ENCODE measurements at regions not wholly inside any gene's neighbourhood (a gene's known extent, or its start where the extent isn't known, plus 50 kb on each side); places are given as distances from the start of the nearest gene placed in this dataset.

DNA sequence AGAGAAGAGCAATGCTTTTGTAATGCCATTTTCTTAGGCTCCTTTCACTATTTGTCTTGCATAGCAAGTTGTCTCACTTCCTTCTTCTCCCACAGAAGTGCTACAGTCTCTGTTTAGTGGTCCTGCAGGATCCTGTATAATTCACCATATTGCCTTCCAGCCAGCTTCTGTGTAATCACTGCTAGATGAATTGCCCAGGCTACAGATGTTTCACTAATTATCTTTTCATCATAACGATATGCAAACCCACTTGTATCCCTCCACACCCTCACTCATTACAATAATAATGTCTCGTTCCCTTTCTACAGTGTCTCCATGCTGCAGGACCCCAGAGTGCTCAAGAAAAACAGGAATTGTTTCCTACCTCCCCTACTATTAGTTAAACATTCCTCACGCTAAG, 402.9 kb downstream of the TBL1XR1 start:
- DNase-seq (ENCODE audit: low read depth in 2 of 2): no peak

DNA sequence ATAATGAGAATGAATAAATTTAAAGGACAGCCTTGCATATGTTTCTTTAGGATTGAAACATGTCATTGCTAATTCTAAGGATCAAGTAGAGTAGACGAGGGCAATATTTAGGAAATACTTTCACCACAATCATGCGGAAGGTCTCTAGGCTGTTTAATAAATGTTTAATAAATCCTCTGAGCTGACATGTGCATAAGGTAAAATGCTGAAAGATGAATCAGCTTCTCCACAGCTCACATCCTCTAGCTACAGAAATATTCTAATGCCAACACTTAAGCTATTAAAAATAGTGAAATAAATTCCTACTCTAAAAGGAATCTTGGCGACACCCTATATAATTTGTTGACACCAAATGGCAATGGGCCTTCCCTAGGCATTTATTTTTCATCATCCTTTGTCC, 407.3 kb downstream of the TBL1XR1 start:
- DNase-seq (ENCODE audit: low read depth in 2 of 2): no peak

- no peak for DNase-seq (ENCODE audit: low read depth in 2 of 2)
Measured at GRCh38 chr3:176789281-176789705, 408.0 kb downstream of the TBL1XR1 start.

GRCh38 chr3:176787506-176787905, 409.8 kb downstream of the TBL1XR1 start:
- no peak for DNase-seq (ENCODE audit: low read depth in 2 of 2)

- DNase-seq (ENCODE audit: low read depth in 2 of 2): no peak
Measured at GRCh38 chr3:176785171-176785570, 412.1 kb downstream of the TBL1XR1 start.

- no peak for DNase-seq (ENCODE audit: low read depth in 2 of 2)
Measured at GRCh38 chr3:176780766-176781165, 416.5 kb downstream of the TBL1XR1 start.

DNA sequence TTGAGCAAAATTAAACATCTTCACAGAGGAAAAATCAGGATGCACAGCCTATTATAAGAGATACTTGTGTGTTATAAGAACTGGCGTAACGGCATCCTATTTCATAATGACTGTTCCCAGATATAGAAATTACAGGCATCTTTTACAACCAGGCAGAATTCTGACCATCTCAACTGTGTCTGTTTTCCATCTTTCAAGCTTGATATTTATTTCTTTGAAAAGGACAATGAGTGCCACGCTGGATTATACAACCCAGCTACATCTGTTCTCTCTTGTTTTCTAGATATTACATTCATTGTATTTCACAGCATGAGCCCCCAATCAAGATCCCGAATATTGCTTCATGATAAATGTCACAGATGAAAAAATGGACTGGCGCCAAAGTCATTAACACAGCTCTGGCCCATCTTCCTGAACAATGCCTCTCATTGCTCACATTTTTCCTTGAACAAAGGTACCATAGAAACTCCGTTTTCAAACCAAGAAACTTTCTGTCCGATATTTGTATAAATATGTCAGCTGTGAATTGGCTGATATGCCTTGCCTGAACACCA, 420.6 kb downstream of the TBL1XR1 start:
- no peak for DNase-seq (ENCODE audit: low read depth in 2 of 2)

DNA sequence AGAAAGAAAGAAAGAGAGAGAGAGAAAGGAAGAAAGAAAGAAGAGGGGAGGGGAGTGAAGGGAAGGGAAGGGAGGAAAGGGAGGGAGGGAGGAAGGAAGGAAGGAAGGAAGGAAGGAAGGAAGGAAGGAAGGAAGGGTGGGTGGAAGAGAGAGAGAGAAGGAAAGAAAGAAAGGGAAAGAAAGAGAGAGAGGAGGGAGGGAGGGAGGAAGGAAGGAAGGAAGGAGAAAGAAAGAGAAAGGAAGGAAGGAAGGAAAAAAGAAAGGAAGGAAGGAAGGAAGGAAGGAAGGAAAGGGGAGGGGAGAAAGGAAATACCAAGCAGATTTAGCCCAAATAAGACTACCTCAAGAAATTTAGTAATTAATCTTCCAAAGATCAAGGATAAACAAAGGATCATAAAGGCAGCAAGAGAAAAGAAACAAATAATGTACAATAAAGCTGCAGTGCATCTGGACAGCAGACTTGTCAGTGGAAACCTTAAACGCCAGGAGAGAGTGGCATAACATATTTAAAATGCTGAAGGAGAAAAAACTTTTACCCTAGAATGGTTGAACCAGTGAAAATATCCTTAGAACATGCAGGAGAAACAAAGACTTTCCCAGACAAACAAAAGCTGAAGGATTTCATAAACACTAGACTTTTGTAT, 427.6 kb downstream of the TBL1XR1 start:
- DNase-seq (ENCODE audit: low read depth in 2 of 2): no peak

DNA sequence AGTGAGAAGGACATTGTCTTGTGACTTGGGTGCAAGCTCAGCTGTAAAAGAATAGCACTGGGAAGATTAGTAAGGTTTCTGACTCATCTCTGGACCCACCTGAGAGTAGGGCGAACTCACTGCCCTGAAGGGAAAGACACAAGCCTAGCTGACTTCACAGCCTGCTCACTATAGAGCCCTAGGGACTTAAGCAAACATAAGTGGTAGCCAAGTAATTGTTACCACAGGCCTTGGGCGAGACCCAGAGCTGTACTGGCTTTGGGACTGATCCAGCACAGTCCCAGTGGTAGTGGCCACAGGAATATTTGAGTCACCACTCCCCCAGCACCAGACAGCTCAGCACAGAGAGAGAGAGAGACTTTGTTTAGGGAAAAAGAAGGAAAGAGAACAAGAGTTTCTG, 429.9 kb downstream of the TBL1XR1 start:
- DNase-seq (ENCODE audit: low read depth in 2 of 2): no peak

DNA sequence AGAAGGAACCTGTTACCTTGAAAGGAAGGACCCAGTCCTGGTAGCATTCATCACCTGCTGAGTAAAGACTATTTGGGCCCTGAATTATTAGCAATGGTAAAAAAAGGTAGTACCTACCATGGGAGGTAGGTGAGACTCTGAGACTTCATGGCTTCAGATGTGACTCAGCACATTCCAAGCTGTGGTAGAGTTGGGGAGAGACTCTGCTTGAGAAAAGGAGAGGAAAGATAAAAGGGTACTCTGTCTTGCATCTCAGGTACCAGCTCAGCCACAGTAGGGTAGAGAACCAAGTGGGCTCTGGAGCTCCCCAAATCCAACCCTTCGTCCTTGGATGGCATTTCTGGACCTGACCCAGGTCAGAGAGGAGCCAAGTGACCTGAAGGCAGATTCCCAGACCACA, 430.4 kb downstream of the TBL1XR1 start:
- DNase-seq (ENCODE audit: low read depth in 2 of 2): no peak

DNA sequence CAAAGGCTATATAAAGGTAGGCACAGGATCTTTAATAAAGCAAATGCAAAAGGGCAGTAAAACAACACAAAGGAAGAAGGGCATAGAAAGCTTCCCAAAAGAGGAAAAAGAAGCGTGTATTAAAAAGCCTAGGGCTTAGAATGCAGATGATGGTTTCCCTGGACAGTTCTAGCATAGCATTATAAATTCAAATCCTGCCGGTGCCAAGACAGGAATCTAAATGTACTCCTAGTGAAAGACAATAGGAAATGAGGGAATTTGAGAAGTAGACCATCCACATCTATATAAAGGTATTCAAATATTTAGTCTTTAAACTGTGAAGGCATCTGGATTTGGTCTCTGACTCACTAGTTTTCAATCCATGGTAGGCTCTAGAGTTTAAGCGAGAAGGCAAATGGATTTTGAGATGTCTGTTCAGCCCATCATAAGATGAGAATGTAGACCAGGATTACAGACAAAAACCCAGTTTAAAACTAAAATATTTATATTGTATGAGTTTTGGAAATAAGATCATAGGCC, 431.8 kb downstream of the TBL1XR1 start:
- no peak for DNase-seq (ENCODE audit: low read depth in 2 of 2)

- DNase-seq (ENCODE audit: low read depth in 2 of 2): no peak
Measured at GRCh38 chr3:176759815-176760506, 437.3 kb downstream of the TBL1XR1 start.

DNA sequence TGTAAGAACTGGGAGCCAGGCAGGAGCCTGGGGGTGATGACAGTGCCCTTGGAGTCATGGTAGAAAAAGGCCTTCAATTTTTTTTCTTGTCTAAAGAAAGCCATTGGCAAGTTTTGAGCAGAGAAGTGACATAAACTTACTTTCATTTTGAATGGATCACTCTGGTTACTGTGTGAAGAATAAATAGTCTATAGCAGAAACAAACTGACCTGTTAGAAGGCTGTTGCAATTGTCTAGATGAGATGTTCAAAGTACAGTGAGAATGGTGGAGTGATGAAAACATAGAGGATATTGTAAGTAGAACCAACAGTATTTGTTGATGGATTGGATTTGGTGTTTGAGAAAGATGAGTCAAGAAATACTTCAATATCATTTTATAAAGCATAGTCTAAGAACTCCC, 439.9 kb downstream of the TBL1XR1 start:
- DNase-seq (ENCODE audit: low read depth in 2 of 2): no peak

- no peak for DNase-seq (ENCODE audit: low read depth in 2 of 2)
Measured at GRCh38 chr3:176755977-176756376, 441.3 kb downstream of the TBL1XR1 start.

GRCh38 chr3:176755552-176755951, 441.7 kb downstream of the TBL1XR1 start:
- no peak for DNase-seq (ENCODE audit: low read depth in 2 of 2)

GRCh38 chr3:176741664-176742047, 455.6 kb downstream of the TBL1XR1 start:
- DNase-seq (ENCODE audit: low read depth in 2 of 2): no peak

DNA sequence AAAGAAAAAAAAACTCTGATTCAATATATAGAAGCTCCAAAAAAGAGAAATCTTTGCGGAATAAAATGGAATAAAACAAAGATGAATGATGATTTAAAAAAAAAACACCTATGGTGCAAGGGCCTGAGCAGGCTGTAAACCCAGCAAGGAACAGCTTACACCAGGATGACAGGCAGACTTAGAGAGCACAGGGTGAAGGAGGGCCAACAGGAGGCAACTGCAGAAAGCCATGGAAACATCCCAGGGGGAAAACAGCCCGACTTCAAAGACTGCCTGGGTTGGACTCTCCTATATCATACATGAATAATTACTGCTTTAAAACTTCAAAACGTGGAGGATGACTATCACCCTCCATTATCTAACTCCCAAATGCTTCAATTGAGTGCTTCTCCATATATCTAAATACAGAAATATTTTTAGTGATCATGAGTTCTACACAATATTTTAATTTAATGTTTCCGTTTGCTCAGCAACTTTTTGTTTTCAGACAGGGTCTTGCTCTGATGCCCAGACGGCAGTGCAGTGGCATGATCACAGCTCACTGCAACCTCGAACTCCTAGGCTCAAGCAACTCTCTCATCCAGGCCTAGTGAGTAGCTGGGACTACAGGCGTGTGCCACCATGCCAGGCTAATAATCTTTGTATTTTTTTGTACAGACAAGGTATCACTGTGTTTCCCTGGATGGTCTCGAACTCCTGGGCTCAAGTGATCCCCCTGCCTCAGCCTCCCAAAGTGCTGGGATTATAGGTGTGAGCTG, 456.2 kb downstream of the TBL1XR1 start:
- no peak for DNase-seq (ENCODE audit: low read depth in 2 of 2)

- DNase-seq (ENCODE audit: low read depth in 2 of 2): no peak
Measured at GRCh38 chr3:176739159-176739558, 458.1 kb downstream of the TBL1XR1 start.

- no peak for DNase-seq (ENCODE audit: low read depth in 2 of 2)
Measured at GRCh38 chr3:176737480-176738110, 459.7 kb downstream of the TBL1XR1 start.

DNA sequence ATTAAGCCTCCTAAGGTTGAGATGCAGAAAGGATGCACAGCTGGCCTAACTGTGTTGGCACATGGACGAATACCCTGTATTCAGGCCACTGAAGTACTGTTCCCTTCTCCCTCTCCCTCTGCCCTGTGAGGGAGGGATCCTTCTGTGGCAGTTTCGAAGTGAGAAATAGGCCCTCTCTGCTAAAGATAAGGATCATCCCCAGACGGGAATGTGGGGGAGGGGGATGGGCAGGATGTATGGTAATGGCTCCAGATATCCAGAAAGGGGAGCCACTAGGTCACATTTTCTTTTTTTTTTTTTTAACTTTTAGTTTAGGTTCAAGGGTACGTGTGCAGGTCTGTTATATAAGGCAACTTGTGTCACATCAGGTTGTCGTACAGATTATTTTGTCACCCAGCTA, 463.1 kb downstream of the TBL1XR1 start:
- DNase-seq (ENCODE audit: low read depth in 2 of 2): no peak

- DNase-seq (ENCODE audit: low read depth in 2 of 2): no peak
Measured at GRCh38 chr3:176724394-176724759, 472.9 kb downstream of the TBL1XR1 start.
